ENCODE measurements at regions not wholly inside any gene's neighbourhood (a gene's known extent, or its start where the extent isn't known, plus 50 kb on each side); places are given as distances from the start of the nearest gene placed in this dataset.

DNA sequence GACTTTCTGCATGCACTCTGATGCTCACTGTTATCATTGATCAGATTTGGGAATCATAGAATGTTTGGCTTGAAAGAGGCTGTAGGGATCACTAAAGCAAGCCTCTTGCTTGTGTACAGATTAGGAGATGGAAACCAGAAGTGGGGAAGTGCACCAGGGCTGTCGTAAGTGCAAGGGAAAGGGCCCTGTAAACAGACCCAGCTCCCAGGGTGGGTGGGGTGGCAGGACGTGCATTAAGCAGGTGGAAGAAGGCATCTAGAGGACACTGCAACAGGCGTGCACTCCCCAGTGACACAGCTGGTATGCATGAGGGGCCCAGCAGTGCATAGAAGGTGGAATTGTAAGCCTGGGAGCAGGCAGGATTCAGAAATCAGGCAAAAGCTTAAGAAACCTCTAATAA lies 58.0 kb upstream of the SLC7A14 start:
- no peak for DNase-seq

GRCh38 chr3:170642882-170643601 lies 57.2 kb upstream of the SLC7A14 start:
- DNase-seq: no peak

- no peak for DNase-seq
These were observed 55.8 kb upstream of the SLC7A14 start for GRCh38 chr3:170641510-170642236.

DNA sequence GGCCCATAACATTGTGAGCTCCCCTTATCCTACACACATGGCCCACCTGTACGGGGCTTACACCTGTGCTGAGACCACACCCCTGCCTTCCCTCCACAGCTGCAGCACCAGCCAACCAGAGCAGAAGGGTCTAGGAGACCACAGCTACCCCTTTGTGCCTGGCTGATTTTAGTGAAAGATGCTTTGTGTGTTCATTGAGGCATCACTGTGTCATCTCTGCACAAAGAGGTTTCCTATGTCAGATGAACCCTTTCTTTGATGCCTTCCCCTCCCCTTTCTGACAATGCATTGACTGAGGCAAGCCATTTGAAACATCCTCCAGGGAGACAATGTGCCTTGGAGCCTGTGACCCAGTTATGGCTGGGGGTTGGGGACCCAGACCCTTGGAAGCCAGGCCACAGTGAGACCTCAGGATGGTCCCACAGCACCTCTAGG lies 54.9 kb upstream of the SLC7A14 start:
- no peak for DNase-seq

GRCh38 chr3:170638988-170639387 lies 53.1 kb upstream of the SLC7A14 start:
- no peak for DNase-seq

DNA sequence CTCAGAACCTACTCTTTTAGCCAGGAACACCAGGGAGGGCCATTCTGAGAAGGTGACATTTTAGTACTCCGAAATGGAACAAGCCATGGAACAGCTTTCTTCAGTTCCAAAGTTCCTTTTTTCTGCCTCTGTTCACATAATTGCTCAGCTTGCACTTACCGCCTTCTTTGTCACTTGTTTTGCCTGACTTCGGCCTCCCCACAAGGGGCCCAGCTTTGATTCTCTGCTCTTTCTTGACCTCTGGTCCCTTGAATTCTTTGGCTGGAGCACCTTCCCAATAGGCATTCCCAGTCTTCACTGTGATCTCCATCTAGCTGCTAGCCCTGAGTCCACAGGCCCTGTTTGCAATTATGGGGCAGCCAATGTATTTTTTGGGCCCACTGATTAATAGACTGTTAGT lies 51.4 kb upstream of the SLC7A14 start:
- no peak for DNase-seq

GRCh38 chr3:170636400-170636973 lies 50.6 kb upstream of the SLC7A14 start:
- DNase-seq: no peak
